BJ (cell line): ENCODE measurements at regions not wholly inside any gene's neighbourhood (a gene's known extent, or its start where the extent isn't known, plus 50 kb on each side); places are given as distances from the start of the nearest gene placed in this dataset.

ENCODE experiments used
- CTCF ChIA-PET: fragments of 350-600 bp; formaldehyde crosslinking; extraction: SDS; loops from one replicate; lab custom pipeline; 2021; ENCODE audit warnings: antibody characterized with exemption, inconsistent platforms; lab: Yijun Ruan, JAX
- POLR2A ChIA-PET: fragments of 300-600 bp; sonication (Branson Sonifier 250); formaldehyde crosslinking; extraction: SDS; loops from one replicate; lab custom pipeline; 2021; ENCODE audit warnings: antibody characterized with exemption; lab: Charles Lee
- DNase-seq: peaks from one replicate; pipeline ENCODE4 v3.0.0-alpha.2; 2011; ENCODE audit warnings: low read depth
- H3K27me3 ChIP-seq: 2 replicates; pipeline ENCODE4 v1.6.0; 2011; ENCODE audit warnings: low read length; ENCODE audit not compliant: control insufficient read depth, insufficient read depth
- H3K36me3 ChIP-seq: 2 replicates; pipeline ENCODE4 v1.5.1; 2011; ENCODE audit warnings: low read length; ENCODE audit not compliant: control insufficient read depth, insufficient read depth
- H3K4me3 ChIP-seq: 2 replicates; pipeline ENCODE4 v1.5.1; 2011; ENCODE audit warnings: low read depth, mild to moderate bottlenecking, control low read depth, low read length
- TF ChIP-seq, protein P1 (sequence below): IDR thresholded peaks from 2 replicates; pipeline ENCODE4 v1.5.1; 2011; ENCODE audit warnings: low read depth, mild to moderate bottlenecking, control low read depth, inconsistent platforms, low read length, moderate library complexity; ENCODE audit not compliant: insufficient read depth

DNA sequence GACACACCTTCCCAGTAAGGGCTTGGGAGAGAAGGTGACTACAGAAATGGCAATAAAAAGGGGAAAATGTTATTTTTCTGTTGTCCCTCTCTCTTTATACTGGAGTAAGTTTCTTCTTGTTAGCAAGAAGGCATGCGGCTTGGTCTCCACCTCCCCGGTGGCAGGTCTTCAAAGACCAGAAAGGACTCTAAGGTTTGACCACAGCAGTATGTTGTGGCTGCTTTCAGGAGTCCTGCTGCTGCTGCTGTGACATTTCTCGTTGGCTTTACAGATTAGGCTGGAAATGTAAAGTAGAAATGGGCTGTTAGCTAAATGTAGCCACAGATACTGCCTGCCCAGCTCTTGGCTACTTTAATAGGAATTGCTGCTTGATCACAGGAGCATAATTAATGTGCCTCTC is 175.8 kb upstream of the ZBTB20 start:
- H3K27me3 ChIP-seq: no peaks in the 10 kb centered on the region
- ChIA-PET CTCF (no interaction called here), POLR2A (no interaction called here)
- TF ChIP-seq, protein P1, sequence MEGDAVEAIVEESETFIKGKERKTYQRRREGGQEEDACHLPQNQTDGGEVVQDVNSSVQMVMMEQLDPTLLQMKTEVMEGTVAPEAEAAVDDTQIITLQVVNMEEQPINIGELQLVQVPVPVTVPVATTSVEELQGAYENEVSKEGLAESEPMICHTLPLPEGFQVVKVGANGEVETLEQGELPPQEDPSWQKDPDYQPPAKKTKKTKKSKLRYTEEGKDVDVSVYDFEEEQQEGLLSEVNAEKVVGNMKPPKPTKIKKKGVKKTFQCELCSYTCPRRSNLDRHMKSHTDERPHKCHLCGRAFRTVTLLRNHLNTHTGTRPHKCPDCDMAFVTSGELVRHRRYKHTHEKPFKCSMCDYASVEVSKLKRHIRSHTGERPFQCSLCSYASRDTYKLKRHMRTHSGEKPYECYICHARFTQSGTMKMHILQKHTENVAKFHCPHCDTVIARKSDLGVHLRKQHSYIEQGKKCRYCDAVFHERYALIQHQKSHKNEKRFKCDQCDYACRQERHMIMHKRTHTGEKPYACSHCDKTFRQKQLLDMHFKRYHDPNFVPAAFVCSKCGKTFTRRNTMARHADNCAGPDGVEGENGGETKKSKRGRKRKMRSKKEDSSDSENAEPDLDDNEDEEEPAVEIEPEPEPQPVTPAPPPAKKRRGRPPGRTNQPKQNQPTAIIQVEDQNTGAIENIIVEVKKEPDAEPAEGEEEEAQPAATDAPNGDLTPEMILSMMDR: no peak
- H3K4me3 ChIP-seq: no peak overlapping the region
- no peaks in the 10 kb centered on the region for H3K36me3 ChIP-seq
- no peak for DNase-seq

- ChIA-PET POLR2A (no interaction called here), CTCF (interaction anchor here (1.1 kb wide), 1 partner anchor 16 kb away, joined by 3 read pairs; no protein-coding TSS in a partner anchor)
- Histone ChIP-seq H3K4me3 (no peak overlapping the region), H3K27me3 (no peaks in the 10 kb centered on the region), H3K36me3 (no peaks in the 10 kb centered on the region)
- no peak for DNase-seq
- TF ChIP-seq, protein P1: no peak
Measured at GRCh38 chr3:115323380-115323779, 176.3 kb upstream of the ZBTB20 start.

DNA sequence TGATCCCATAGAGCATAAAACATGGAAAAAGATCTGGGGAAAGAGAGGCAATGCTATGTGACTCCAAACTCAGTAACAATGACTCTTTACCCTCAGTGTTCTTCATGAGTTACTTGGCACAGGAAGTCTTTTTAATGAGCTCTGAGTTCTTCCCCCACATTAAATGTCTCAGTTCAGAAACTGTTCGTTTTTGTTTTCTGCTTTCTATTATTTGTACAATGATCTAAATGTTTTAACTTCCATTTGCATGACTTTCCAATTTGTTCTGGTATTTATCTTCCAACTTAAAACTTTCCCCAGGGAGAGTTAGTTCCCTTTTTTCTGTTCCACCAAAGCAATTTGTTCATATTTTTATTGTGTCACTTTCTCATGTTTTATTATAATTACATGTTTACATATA is 177.0 kb upstream of the ZBTB20 start:
- CTCF ChIA-PET: interaction anchor here (1.1 kb wide), 1 partner anchor 17 kb away, joined by 3 read pairs; no protein-coding TSS in a partner anchor
- POLR2A ChIA-PET: interaction anchor here (0.6 kb wide), 1 partner anchor 203 kb away, joined by 15 read pairs; no protein-coding TSS in a partner anchor
- TF ChIP-seq, protein P1: no peak
- no peaks in the 10 kb centered on the region for H3K36me3 ChIP-seq
- H3K4me3 ChIP-seq: no peak overlapping the region
- no peak for DNase-seq
- no peaks in the 10 kb centered on the region for H3K27me3 ChIP-seq

DNA sequence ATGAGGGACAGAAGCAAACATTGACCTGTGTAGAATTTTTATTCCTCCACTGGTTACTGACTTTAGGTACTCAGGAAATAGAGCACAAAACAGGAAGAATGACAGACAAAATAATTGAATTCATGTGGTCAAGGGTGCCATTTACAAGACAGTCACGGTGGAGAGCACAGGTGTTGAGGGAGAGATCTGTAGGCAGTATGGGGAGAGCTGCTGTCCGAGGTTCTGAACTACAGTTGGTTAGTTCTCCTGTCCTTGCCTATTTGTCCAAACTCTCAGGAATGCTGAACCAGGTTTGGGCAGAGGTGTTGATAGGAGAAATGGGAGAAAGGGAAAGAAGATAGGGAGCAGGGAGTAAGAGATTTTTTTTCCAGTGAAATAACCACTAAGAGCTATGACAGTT is 178.5 kb upstream of the ZBTB20 start:
- Histone ChIP-seq H3K27me3 (no peaks in the 10 kb centered on the region), H3K4me3 (no peak overlapping the region), H3K36me3 (no peaks in the 10 kb centered on the region)
- TF ChIP-seq, protein P1: no peak
- ChIA-PET CTCF (no interaction called here), POLR2A (interaction anchor here (0.6 kb wide), 1 partner anchor 106 kb away, joined by 6 read pairs; no protein-coding TSS in a partner anchor)
- DNase-seq: no peak

- no peak overlapping the region for H3K4me3 ChIP-seq
- H3K27me3 ChIP-seq: no peaks in the 10 kb centered on the region
- TF ChIP-seq, protein P1: no peak
- H3K36me3 ChIP-seq: no peaks in the 10 kb centered on the region
- ChIA-PET POLR2A (no interaction called here), CTCF (no interaction called here)
- no peak for DNase-seq
Measured at GRCh38 chr3:115330430-115330829, 183.3 kb upstream of the ZBTB20 start.
